IMR-90 (cell line): ENCODE measurements at regions not wholly inside any gene's neighbourhood (a gene's known extent, or its start where the extent isn't known, plus 50 kb on each side); places are given as distances from the start of the nearest gene placed in this dataset.

Source experiments
- ATAC-seq: fragments of 200-7000 bp; cut with Tn5 transposase; 2 replicates; pipeline ENCODE4 v1.9.1; 2020; ENCODE audit warnings: low read depth, mild to moderate bottlenecking, moderate library complexity
- BruUV-seq: library from RNA; stranded (reverse); fragments of 400-500 nt; replicated peaks from 2 replicates; lab custom pipeline; 2021; lab: Mats Ljungman, UMichigan
- CTCF ChIA-PET: fragments of 300-600 bp; formaldehyde crosslinking; extraction: SDS; loops from one replicate; lab custom pipeline; 2021; ENCODE audit warnings: antibody characterized with exemption; lab: Yijun Ruan, JAX
- POLR2A ChIA-PET: fragments of 300-600 bp; sonication (Branson Sonifier 250); formaldehyde crosslinking; loops from one replicate; lab custom pipeline; 2022; ENCODE audit warnings: antibody characterized with exemption; ENCODE audit not compliant: unreplicated experiment; lab: Charles Lee
- DNase-seq: peaks from one replicate; pipeline ENCODE4 v3.0.0; 2013
- H2AFZ ChIP-seq: replicated peaks from 2 replicates; pipeline ENCODE3; 2013; ENCODE audit warnings: low read length, mild to moderate bottlenecking; ENCODE audit not compliant: poor library complexity
- H2AK5ac ChIP-seq: 2 replicates; pipeline ENCODE4 v1.6.1; 2013; ENCODE audit warnings: low read depth, low read length, inconsistent platforms
- H2AK9ac ChIP-seq: replicated peaks from 2 replicates; pipeline ENCODE3; 2013; ENCODE audit warnings: mild to moderate bottlenecking, low read depth, low read length, moderate library complexity; ENCODE audit not compliant: poor library complexity
- H2BK120ac ChIP-seq: 2 replicates; pipeline ENCODE4 v1.6.1; 2013; ENCODE audit warnings: low read depth, low read length, inconsistent platforms
- H2BK15ac ChIP-seq: 3 replicates; pipeline ENCODE4 v1.6.1; 2013; ENCODE audit warnings: low read depth, low read length, inconsistent platforms
- H2BK20ac ChIP-seq: 2 replicates; pipeline ENCODE4 v1.6.1; 2013; ENCODE audit warnings: low read depth, mild to moderate bottlenecking, inconsistent platforms, low read length, moderate library complexity
- H2BK5ac ChIP-seq: 2 replicates; pipeline ENCODE4 v1.6.1; 2013; ENCODE audit warnings: mild to moderate bottlenecking, low read depth, low read length, inconsistent platforms; ENCODE audit not compliant: poor library complexity, severe bottlenecking
- H3K14ac ChIP-seq: replicated peaks from 2 replicates; pipeline ENCODE4 v1.6.1; 2013; ENCODE audit warnings: low read depth, low read length, inconsistent platforms
- H3K18ac ChIP-seq: 2 replicates; pipeline ENCODE4 v1.6.1; 2013; ENCODE audit warnings: low read depth, low read length, control low read depth
- H3K23ac ChIP-seq: 2 replicates; pipeline ENCODE4 v1.6.1; 2013; ENCODE audit warnings: low read depth, low read length, inconsistent platforms
- H3K27ac ChIP-seq: 2 replicates; pipeline ENCODE4 v1.5.1; 2013; ENCODE audit warnings: mild to moderate bottlenecking, control low read depth, low read length; ENCODE audit not compliant: insufficient read depth
- H3K27me3 ChIP-seq: 2 replicates; pipeline ENCODE4 v1.6.1; 2013; ENCODE audit warnings: low read length; ENCODE audit not compliant: control insufficient read depth, insufficient read depth
- H3K36me3 ChIP-seq: 2 replicates; pipeline ENCODE4 v1.6.1; 2013; ENCODE audit warnings: low read length, mixed read lengths; ENCODE audit not compliant: control insufficient read depth, insufficient read depth
- H3K4ac ChIP-seq: 2 replicates; pipeline ENCODE4 v1.6.1; 2013; ENCODE audit warnings: low read depth, low read length, inconsistent platforms
- H3K4me1 ChIP-seq: 2 replicates; pipeline ENCODE4 v1.6.1; 2013; ENCODE audit warnings: low read length, mixed read lengths; ENCODE audit not compliant: control insufficient read depth, insufficient read depth
- H3K4me2 ChIP-seq: 2 replicates; pipeline ENCODE4 v1.6.1; 2013; ENCODE audit warnings: low read depth, mild to moderate bottlenecking, control low read depth, low read length, moderate library complexity
- H3K4me3 ChIP-seq: 2 replicates; pipeline ENCODE4 v1.5.1; 2013; ENCODE audit warnings: low read depth, mild to moderate bottlenecking, control low read depth, low read length, moderate library complexity; ENCODE audit not compliant: insufficient read depth
- H3K56ac ChIP-seq: 2 replicates; pipeline ENCODE4 v1.6.1; 2013; ENCODE audit warnings: low read length, inconsistent platforms; ENCODE audit not compliant: insufficient read depth; ENCODE audit errors: extremely low read depth
- H3K79me1 ChIP-seq, 2 experiments: 2 replicates each; pipeline ENCODE4 v1.6.1; 2013; ENCODE audit warnings: low read length in 2 of 2, inconsistent platforms in 1 of 2, low read depth in 1 of 2
- H3K9ac ChIP-seq: 2 replicates; pipeline ENCODE4 v1.6.1; 2013; ENCODE audit warnings: low read depth, low read length, control low read depth
- H3K9me1 ChIP-seq: 2 replicates; pipeline ENCODE4 v1.6.1; 2013; ENCODE audit warnings: low read length, inconsistent platforms; ENCODE audit not compliant: insufficient read depth
- H3K9me3 ChIP-seq: 2 replicates; pipeline ENCODE4 v1.6.1; 2013; ENCODE audit warnings: low read length; ENCODE audit not compliant: control insufficient read depth, insufficient read depth
- H4K20me1 ChIP-seq: 2 replicates; pipeline ENCODE4 v1.6.1; 2013; ENCODE audit warnings: low read length, inconsistent platforms; ENCODE audit not compliant: insufficient read depth
- H4K5ac ChIP-seq: 2 replicates; pipeline ENCODE4 v1.6.1; 2013; ENCODE audit warnings: mild to moderate bottlenecking, low read depth, low read length, control low read depth
- H4K8ac ChIP-seq, 2 experiments: 2 replicates each; pipeline ENCODE4 v1.6.1; 2013; ENCODE audit warnings: low read depth in 2 of 2, low read length in 2 of 2, control low read depth in 1 of 2, inconsistent platforms in 1 of 2
- H4K91ac ChIP-seq: 2 replicates; pipeline ENCODE4 v1.6.1; 2013; ENCODE audit warnings: low read depth, low read length, inconsistent platforms; ENCODE audit not compliant: insufficient read depth
- BHLHE40 ChIP-seq: fragments of 150-350 bp; IDR thresholded peaks from 2 replicates; pipeline ENCODE4 v1.6.1; 2016; ENCODE audit warnings: mild to moderate bottlenecking, low read depth, low read length
- CEBPB ChIP-seq: IDR thresholded peaks from 2 replicates; pipeline ENCODE4 v1.6.1; 2012; ENCODE audit warnings: low read depth, low read length, improper control_type of control experiment
- FOS ChIP-seq: fragments of 150-350 bp; IDR thresholded peaks from 2 replicates; pipeline ENCODE4 v1.6.1; 2016; ENCODE audit warnings: low read depth, low read length
- MAFK ChIP-seq: IDR thresholded peaks from 2 replicates; pipeline ENCODE4 v1.6.1; 2012; ENCODE audit warnings: low read depth, low read length, improper control_type of control experiment
- MXI1 ChIP-seq: IDR thresholded peaks from 2 replicates; pipeline ENCODE4 v1.6.1; 2012; ENCODE audit warnings: low read depth, mild to moderate bottlenecking, low read length, moderate library complexity, borderline replicate concordance
- POLR2A ChIP-seq: IDR thresholded peaks from 2 replicates; pipeline ENCODE4 v1.6.1; 2012; ENCODE audit warnings: mild to moderate bottlenecking, low read depth, low read length
- RFX5 ChIP-seq: IDR thresholded peaks from 2 replicates; pipeline ENCODE4 v1.8.0; 2012; ENCODE audit warnings: low read depth, mild to moderate bottlenecking, low read length, moderate library complexity
- SMC3 ChIP-seq: fragments of 150-350 bp; IDR thresholded peaks from 2 replicates; pipeline ENCODE4 v1.6.1; 2016; ENCODE audit warnings: low read depth, mild to moderate bottlenecking, antibody characterized with exemption, low read length, moderate library complexity
- WGBS, 2 experiments: methylation state at CpG; one replicate each; pipeline versions ENCODE4 v1.1.5 to v1.1.7; 2013; ENCODE audit warnings: missing lambda C conversion rate in 2 of 2; ENCODE audit not compliant: insufficient read length in 1 of 2; ENCODE audit errors: extremely low coverage in 2 of 2; 5-methylcytosine and 5-hydroxymethylcytosine counted together
- dilution Hi-C: fragments of 300-500 bp; cut with HindIII; formaldehyde crosslinking; loops from one replicate; pipeline ENCODE4 v1.14.3; 2018; ENCODE audit warnings: low sequenced_read_pairs; ENCODE audit not compliant: unreplicated experiment
- in situ Hi-C: fragments of 300-500 bp; cut with MboI; formaldehyde crosslinking; loops from 3 replicates; pipeline ENCODE4 v1.14.3; 2019; ENCODE audit warnings: low sequenced_read_pairs, inconsistent platforms, mixed read lengths
- intact Hi-C: fragments of 100-400 bp; cut with micrococcal nuclease; formaldehyde crosslinking; loops from 2 replicates; pipeline ENCODE4 v1.10.0; 2022
- TF ChIP-seq, protein P1 (sequence below): conservative IDR thresholded peaks from 2 replicates; pipeline ENCODE4 v1.5.1; 2012; ENCODE audit warnings: mild to moderate bottlenecking, low read depth, low read length, improper control_type of control experiment
- TF ChIP-seq, protein P2 (sequence below): fragments of 150-350 bp; IDR thresholded peaks from 2 replicates; pipeline ENCODE4 v1.6.1; 2017; ENCODE audit warnings: mild to moderate bottlenecking, antibody characterized with exemption, low read length, low read depth
- TF ChIP-seq, protein P3 (sequence below): fragments of 150-350 bp; IDR thresholded peaks from 2 replicates; pipeline ENCODE4 v1.6.1; 2016; ENCODE audit warnings: low read depth, mild to moderate bottlenecking, low read length, moderate library complexity, borderline replicate concordance

DNA sequence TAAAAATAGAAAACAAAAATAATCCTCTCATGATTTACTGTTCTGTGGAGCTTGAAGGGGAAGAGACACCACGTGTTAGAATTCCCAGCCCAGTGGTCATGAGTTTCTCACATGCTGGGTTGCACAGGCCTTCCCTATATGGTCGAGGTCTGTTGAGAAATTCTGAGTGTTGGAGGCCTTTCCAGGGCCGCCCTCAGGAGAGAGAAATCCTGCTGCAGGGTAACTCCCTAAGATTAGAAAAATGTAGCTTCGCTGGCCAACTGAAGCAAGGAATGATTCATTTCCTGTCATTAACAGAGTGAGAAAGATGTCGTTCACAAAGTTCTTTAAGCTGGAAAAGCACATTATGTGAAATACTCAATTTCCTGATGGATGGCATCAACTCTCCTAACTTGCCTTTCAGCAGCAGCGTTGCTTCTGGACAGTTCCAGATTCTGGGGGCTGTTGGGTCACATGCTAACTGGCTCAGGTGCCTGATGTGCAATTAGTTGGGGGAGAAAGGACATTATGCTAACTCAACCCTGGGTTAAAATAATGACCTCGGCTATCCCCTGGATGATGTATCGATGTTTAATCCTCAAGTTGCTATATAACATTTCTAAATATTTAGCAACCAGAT is 104.8 kb upstream of the CD180 start:
- H3K9me1 ChIP-seq: peaks cover 26% of the 10 kb centered on the region
- H2BK5ac ChIP-seq: peak overlapping the region; percentile 46
- POLR2A ChIA-PET: no interaction called here
- H4K5ac ChIP-seq: no peak overlapping the region
- H2AK5ac ChIP-seq: peak overlapping the region; percentile 41
- H4K91ac ChIP-seq: peak overlapping the region; percentile 73
- no peak overlapping the region for H3K9ac ChIP-seq
- peak overlapping the region; percentile 88; the same call in 1 of the 2 replicates for H2BK20ac ChIP-seq
- H3K36me3 ChIP-seq: no peaks in the 10 kb centered on the region
- H2AFZ ChIP-seq: no peak overlapping the region
- CTCF ChIA-PET: interaction anchor here (0.9 kb wide), 1 partner anchor 32 kb away, joined by 3 read pairs; no protein-coding TSS in a partner anchor
- 0% methylated on average over 2 of the region's 8 CpGs; no CpG with 5 or more reads in 1 of the 2 experiments for WGBS, 2 experiments
- peak; percentile 82 for DNase-seq
- peak overlapping the region; percentile 83; the same call in 1 of the 2 replicates for H3K4ac ChIP-seq
- H3K4me1 ChIP-seq: peaks cover 22% of the 10 kb centered on the region
- no peak overlapping the region for H3K4me3 ChIP-seq
- peak overlapping the region; percentile 20; the same call in 1 of the 2 replicates for H3K4me2 ChIP-seq
- no peak overlapping the region for H2AK9ac ChIP-seq
- peak; percentile 74 for ATAC-seq
- TF ChIP-seq FOS (no peak), RFX5 (no peak), MAFK (no peak), SMC3 (no peak), POLR2A (no peak), BHLHE40 (peak; percentile 62), MXI1 (no peak), CEBPB (peak; percentile 55; the same call in 1 of the 2 replicates)
- TF ChIP-seq, protein P1, sequence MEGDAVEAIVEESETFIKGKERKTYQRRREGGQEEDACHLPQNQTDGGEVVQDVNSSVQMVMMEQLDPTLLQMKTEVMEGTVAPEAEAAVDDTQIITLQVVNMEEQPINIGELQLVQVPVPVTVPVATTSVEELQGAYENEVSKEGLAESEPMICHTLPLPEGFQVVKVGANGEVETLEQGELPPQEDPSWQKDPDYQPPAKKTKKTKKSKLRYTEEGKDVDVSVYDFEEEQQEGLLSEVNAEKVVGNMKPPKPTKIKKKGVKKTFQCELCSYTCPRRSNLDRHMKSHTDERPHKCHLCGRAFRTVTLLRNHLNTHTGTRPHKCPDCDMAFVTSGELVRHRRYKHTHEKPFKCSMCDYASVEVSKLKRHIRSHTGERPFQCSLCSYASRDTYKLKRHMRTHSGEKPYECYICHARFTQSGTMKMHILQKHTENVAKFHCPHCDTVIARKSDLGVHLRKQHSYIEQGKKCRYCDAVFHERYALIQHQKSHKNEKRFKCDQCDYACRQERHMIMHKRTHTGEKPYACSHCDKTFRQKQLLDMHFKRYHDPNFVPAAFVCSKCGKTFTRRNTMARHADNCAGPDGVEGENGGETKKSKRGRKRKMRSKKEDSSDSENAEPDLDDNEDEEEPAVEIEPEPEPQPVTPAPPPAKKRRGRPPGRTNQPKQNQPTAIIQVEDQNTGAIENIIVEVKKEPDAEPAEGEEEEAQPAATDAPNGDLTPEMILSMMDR: no peak
- TF ChIP-seq, protein P2, sequence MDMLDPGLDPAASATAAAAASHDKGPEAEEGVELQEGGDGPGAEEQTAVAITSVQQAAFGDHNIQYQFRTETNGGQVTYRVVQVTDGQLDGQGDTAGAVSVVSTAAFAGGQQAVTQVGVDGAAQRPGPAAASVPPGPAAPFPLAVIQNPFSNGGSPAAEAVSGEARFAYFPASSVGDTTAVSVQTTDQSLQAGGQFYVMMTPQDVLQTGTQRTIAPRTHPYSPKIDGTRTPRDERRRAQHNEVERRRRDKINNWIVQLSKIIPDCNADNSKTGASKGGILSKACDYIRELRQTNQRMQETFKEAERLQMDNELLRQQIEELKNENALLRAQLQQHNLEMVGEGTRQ: peak; percentile 57; the same call in 1 of the 2 replicates
- TF ChIP-seq, protein P3, sequence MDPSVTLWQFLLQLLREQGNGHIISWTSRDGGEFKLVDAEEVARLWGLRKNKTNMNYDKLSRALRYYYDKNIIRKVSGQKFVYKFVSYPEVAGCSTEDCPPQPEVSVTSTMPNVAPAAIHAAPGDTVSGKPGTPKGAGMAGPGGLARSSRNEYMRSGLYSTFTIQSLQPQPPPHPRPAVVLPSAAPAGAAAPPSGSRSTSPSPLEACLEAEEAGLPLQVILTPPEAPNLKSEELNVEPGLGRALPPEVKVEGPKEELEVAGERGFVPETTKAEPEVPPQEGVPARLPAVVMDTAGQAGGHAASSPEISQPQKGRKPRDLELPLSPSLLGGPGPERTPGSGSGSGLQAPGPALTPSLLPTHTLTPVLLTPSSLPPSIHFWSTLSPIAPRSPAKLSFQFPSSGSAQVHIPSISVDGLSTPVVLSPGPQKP: no peak
- intact Hi-C loops (no loop called here), in situ Hi-C loops (no loop called here), dilution Hi-C loops (no loop called here)
- no peaks in the 10 kb centered on the region for H3K27me3 ChIP-seq
- H3K79me1 ChIP-seq: no peaks in the 10 kb centered on the region
- H3K14ac ChIP-seq: peak overlapping the region; percentile 77
- H4K8ac ChIP-seq: peak overlapping the region; percentile 37 to 81; a peak in 3 of 4 replicates
- no TSS peak for BruUV-seq
- peak overlapping the region; percentile 70 for H3K27ac ChIP-seq
- peak overlapping the region; percentile 72; the same call in 1 of the 3 replicates for H2BK15ac ChIP-seq
- H3K18ac ChIP-seq: peak overlapping the region; percentile 57
- H3K9me3 ChIP-seq: no peaks in the 10 kb centered on the region
- peak overlapping the region; percentile 76; the same call in 1 of the 2 replicates for H3K23ac ChIP-seq
- H3K56ac ChIP-seq: peak overlapping the region; percentile 22; the same call in 1 of the 2 replicates
- H4K20me1 ChIP-seq: peaks cover 2% of the 10 kb centered on the region; the same call in 1 of the 2 replicates
- peak overlapping the region; percentile 92 for H2BK120ac ChIP-seq
